22Rv1 (cell line): ENCODE measurements at regions not wholly inside any gene's neighbourhood (a gene's known extent, or its start where the extent isn't known, plus 50 kb on each side); places are given as distances from the start of the nearest gene placed in this dataset.

Experiments
- CTCF ChIP-seq: fragments of 450-650 bp; IDR thresholded peaks from 2 replicates; pipeline ENCODE4 v1.5.1; 2017; ENCODE audit warnings: mild to moderate bottlenecking
- ZFX ChIP-seq: fragments of 450-650 bp; IDR thresholded peaks from 2 replicates; pipeline ENCODE4 v1.6.1; 2017; ENCODE audit warnings: antibody characterized with exemption, borderline replicate concordance

DNA sequence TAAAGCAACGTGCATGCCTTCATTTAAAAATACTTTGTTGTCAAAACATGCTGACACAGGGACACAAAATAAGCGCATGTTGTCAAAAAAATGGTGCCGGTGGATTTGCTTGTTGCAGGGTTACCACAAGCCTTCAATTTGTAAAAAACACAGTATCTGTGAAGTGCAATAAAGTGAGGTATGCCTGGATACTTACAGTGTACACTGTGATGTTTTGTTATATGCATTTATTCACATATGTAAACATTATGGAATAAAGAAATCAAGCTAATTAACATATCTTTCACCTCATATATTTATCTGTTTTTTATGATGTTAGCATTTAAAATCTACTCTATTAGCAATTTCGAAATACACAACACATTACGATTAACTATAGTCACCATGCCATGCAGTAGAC is 202.6 kb upstream of the FZD8 start:
- TF ChIP-seq CTCF (no peak), ZFX (no peak)
